ENCODE measurements at regions not wholly inside any gene's neighbourhood (a gene's known extent, or its start where the extent isn't known, plus 50 kb on each side); places are given as distances from the start of the nearest gene placed in this dataset.

- intact Hi-C loops (cut with DNase I, micrococcal nuclease) = no loop called here
- Mint-ChIP-seq H3K27ac (no peak overlapping the region), H3K27me3 (peaks cover 41% of the 10 kb centered on the region), H3K4me3 (no peak overlapping the region), H3K9me3 (no peaks in the 10 kb centered on the region), H3K36me3 (ENCODE audit: low read depth) (no peaks in the 10 kb centered on the region), H3K4me1 (ENCODE audit: low read depth) (no peaks in the 10 kb centered on the region)
- Histone ChIP-seq H3K4me3 (ENCODE audit: low read length) (no peak overlapping the region), H3K9me3 (ENCODE audit: control insufficient read depth in 1 of 2, insufficient read depth in 1 of 2, low read length in 2 of 2) (no peaks in the 10 kb centered on the region), H3K27ac (ENCODE audit: low read depth in 1 of 2, low read length in 2 of 2) (no peak overlapping the region), H3K27me3 (ENCODE audit: control insufficient read depth in 1 of 2, insufficient read depth in 2 of 2, low read length in 2 of 2) (peaks cover 4 to 5% of the 10 kb centered on the region in 2 experiments), H3K36me3 (ENCODE audit: insufficient read depth, low read length) (no peaks in the 10 kb centered on the region), H3K4me1 (ENCODE audit: insufficient read depth, low read length) (no peaks in the 10 kb centered on the region)
- CTCF ChIA-PET = no interaction called here
- ATAC-seq (ENCODE audit: poor library complexity) = no peak
- POLR2A ChIA-PET = no interaction called here
- DNase-seq = no peak
- no peak for TF ChIP-seq CTCF (IDR thresholded peaks at IDR 0.05)
Measured at GRCh38 chr5:155626592-155626991, 613.0 kb downstream of the KIF4B start.

- H3K9me3 ChIP-seq (ENCODE audit: control insufficient read depth in 1 of 2, insufficient read depth in 1 of 2, low read length in 2 of 2) = peaks cover 0 to 5% of the 10 kb centered on the region in 2 experiments
- H3K4me1 ChIP-seq (ENCODE audit: insufficient read depth, low read length) = no peaks in the 10 kb centered on the region
- DNase-seq (no peak), ATAC-seq (ENCODE audit: poor library complexity) (no peak)
- ChIA-PET POLR2A (no interaction called here), CTCF (no interaction called here)
- H3K4me1 Mint-ChIP-seq (ENCODE audit: low read depth) = no peaks in the 10 kb centered on the region
- TF ChIP-seq CTCF (IDR thresholded peaks at IDR 0.05) = no peak
- H3K9me3 Mint-ChIP-seq = no peaks in the 10 kb centered on the region
- H3K27me3 Mint-ChIP-seq = peaks cover 32% of the 10 kb centered on the region
- no peak overlapping the region for H3K27ac ChIP-seq (ENCODE audit: low read depth in 1 of 2, low read length in 2 of 2)
- H3K36me3 Mint-ChIP-seq (ENCODE audit: low read depth) = no peaks in the 10 kb centered on the region
- H3K27me3 ChIP-seq (ENCODE audit: control insufficient read depth in 1 of 2, insufficient read depth in 2 of 2, low read length in 2 of 2) = peaks cover 0 to 4% of the 10 kb centered on the region in 2 experiments
- H3K36me3 ChIP-seq (ENCODE audit: insufficient read depth, low read length) = no peaks in the 10 kb centered on the region
- no peak overlapping the region for H3K4me3 Mint-ChIP-seq
- H3K4me3 ChIP-seq (ENCODE audit: low read length) = no peak overlapping the region
- intact Hi-C loops (cut with DNase I, micrococcal nuclease) = no loop called here
- no peak overlapping the region for H3K27ac Mint-ChIP-seq
Measured at GRCh38 chr5:155628346-155628745, 614.8 kb downstream of the KIF4B start.

GRCh38 chr5:155629597-155629996 is 616.0 kb downstream of the KIF4B start:
- Mint-ChIP-seq H3K4me3 (no peak overlapping the region), H3K9me3 (no peaks in the 10 kb centered on the region), H3K27me3 (peaks cover 20% of the 10 kb centered on the region), H3K27ac (no peak overlapping the region), H3K36me3 (ENCODE audit: low read depth) (no peaks in the 10 kb centered on the region), H3K4me1 (ENCODE audit: low read depth) (no peaks in the 10 kb centered on the region)
- ATAC-seq (ENCODE audit: poor library complexity) (no peak), DNase-seq (no peak)
- H3K27ac ChIP-seq (ENCODE audit: low read depth in 1 of 2, low read length in 2 of 2) = no peak overlapping the region
- no peaks in the 10 kb centered on the region for H3K36me3 ChIP-seq (ENCODE audit: insufficient read depth, low read length)
- H3K27me3 ChIP-seq (ENCODE audit: control insufficient read depth in 1 of 2, insufficient read depth in 2 of 2, low read length in 2 of 2) = peaks cover 0 to 4% of the 10 kb centered on the region in 2 experiments
- no peaks in the 10 kb centered on the region for H3K4me1 ChIP-seq (ENCODE audit: insufficient read depth, low read length)
- ChIA-PET POLR2A (no interaction called here), CTCF (interaction anchor here (0.7 kb wide), 1 partner anchor 253 kb away, joined by 4 read pairs; no protein-coding TSS in a partner anchor)
- H3K9me3 ChIP-seq (ENCODE audit: control insufficient read depth in 1 of 2, insufficient read depth in 1 of 2, low read length in 2 of 2) = peaks cover 0 to 11% of the 10 kb centered on the region in 2 experiments
- intact Hi-C loops (cut with DNase I, micrococcal nuclease) = no loop called here
- TF ChIP-seq CTCF (IDR thresholded peaks at IDR 0.05) = no peak
- H3K4me3 ChIP-seq (ENCODE audit: low read length) = no peak overlapping the region
